Nucleus accumbens (tissue), 56 donors: ENCODE measurements at regions not wholly inside any gene's neighbourhood (a gene's known extent, or its start where the extent isn't known, plus 50 kb on each side); places are given as distances from the start of the nearest gene placed in this dataset.

Source experiments
- DNase-seq, 56 donors: peaks; one replicate each; lab custom pipeline; 2025; lab: John Stamatoyannopoulos, UW

DNA sequence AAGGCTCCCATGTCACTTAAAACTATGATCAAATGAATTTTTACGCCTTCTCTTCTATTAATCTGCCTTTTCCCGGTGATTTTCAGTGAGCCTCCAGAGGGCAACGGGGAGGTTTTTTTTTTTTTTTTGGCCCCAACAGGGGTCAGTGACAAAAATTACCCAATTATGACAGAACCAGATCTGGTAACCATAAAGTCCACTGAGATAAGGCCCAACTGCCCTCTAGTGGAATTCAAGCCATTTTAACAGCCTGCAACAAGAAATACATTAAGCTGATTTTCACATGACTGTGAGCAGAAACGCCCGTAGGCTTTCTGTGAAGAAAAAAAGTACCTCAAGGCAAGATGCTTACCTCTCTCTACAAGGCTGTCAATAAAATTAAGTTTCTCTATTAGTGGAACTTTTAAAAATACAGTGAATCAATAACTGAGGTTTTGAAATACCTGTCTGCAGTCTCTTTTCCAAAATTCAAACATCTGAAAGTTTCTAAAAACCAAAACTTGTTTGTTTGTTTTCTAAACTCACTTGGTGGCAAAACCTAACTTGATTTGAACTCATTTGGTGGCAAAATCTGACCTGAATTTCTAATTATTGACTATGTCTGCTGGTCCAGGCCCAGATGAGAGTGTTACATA lies 49.7 kb upstream of the FST start:
- DNase-seq, result no peak
